OCI-LY1 (cell line): ENCODE measurements at regions not wholly inside any gene's neighbourhood (a gene's known extent, or its start where the extent isn't known, plus 50 kb on each side); places are given as distances from the start of the nearest gene placed in this dataset.

Experiments
- EZH2 ChIP-seq: fragments of 200-600 bp; sonication (generic), shearing (Covaris generic); IDR thresholded peaks from 2 replicates; pipeline ENCODE4 v1.8.0; 2017; ENCODE audit warnings: borderline replicate concordance, mixed run types, mild to moderate bottlenecking, antibody characterized with exemption, low read length, moderate library complexity, mixed read lengths
- TF ChIP-seq, protein P1 (sequence below): fragments of 200-600 bp; sonication (generic), shearing (Covaris generic); IDR thresholded peaks from 2 replicates; pipeline ENCODE4 v1.5.1; 2017; ENCODE audit warnings: mild to moderate bottlenecking, antibody characterized with exemption, low read length, moderate library complexity, mixed read lengths

DNA sequence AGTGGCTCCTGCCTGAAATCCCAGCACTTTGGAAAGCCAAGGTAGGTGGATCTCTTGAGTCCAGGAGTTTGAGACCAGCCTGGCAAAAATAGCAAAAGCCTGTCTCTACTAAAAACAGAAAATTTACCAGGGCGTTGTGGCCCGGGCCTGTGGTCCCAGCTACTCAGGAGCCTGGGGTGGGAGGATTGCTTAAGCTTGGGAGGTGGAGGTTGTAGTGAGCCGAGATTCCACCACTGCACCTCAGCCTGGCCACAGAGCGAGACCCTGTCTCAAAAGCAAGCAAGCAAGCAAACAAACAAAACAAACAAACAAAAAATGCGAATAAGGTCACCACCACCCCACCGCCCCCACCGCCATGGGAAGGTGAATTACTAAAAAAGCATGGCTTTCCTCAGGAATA lies 238.7 kb downstream of the ATXN7L3B start:
- TF ChIP-seq, protein P1, sequence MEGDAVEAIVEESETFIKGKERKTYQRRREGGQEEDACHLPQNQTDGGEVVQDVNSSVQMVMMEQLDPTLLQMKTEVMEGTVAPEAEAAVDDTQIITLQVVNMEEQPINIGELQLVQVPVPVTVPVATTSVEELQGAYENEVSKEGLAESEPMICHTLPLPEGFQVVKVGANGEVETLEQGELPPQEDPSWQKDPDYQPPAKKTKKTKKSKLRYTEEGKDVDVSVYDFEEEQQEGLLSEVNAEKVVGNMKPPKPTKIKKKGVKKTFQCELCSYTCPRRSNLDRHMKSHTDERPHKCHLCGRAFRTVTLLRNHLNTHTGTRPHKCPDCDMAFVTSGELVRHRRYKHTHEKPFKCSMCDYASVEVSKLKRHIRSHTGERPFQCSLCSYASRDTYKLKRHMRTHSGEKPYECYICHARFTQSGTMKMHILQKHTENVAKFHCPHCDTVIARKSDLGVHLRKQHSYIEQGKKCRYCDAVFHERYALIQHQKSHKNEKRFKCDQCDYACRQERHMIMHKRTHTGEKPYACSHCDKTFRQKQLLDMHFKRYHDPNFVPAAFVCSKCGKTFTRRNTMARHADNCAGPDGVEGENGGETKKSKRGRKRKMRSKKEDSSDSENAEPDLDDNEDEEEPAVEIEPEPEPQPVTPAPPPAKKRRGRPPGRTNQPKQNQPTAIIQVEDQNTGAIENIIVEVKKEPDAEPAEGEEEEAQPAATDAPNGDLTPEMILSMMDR, result no peak
- TF ChIP-seq EZH2, result no peak
